GM18909 (cell line): ENCODE measurements at regions not wholly inside any gene's neighbourhood (a gene's known extent, or its start where the extent isn't known, plus 50 kb on each side); places are given as distances from the start of the nearest gene placed in this dataset.
"Not testable (repeated sequence)": the region's sequence is repeated elsewhere in the genome, so short reads cannot be mapped to it uniquely, and the experiment has no call there.

Experiments
- ATAC-seq: cut with Tn5 transposase; IDR thresholded peaks from one replicate; pipeline ENCODE4 v1.9.1; 2021; ENCODE audit warnings: mild to moderate bottlenecking; ENCODE audit not compliant: unreplicated experiment, poor library complexity

DNA sequence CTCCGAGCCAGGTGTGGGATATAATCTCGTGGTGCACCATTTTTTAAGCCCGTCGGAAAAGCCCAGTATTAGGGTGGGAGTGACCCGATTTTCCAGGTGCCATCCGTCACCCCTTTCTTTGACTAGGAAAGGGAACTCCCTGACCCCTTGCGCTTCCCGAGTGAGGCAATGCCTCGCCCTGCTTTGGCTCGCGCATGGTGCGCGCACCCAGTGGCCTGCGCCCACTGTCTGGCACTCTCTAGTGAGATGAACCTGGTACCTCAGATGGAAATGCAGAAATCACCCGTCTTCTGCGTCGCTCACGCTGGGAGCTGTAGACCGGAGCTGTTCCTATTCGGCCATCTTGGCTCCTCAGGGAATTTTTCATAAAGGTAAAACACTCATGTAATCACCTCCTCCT, 63.9 kb downstream of the RWDD3 start:
- ATAC-seq = not testable (repeated sequence)

DNA sequence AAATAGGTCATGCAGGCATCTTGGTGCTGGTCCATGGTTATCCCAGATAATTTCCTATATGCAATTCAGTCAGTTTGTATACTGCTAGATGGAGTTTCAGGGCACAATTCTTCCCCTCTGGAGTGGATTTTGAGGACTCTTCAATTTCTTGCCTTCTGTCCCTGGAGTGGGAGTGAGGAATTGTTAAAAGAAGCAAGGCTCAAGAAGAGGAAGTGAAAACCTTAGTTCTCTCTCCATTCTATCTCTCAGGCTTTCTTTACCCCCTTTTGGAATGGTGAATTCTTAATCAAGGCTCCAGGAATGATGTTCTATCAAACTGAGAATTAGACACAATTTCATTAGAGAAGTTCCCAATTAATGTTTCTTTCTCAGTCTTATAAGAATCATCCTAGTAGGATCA, 67.1 kb downstream of the RWDD3 start:
- ATAC-seq = no peak

DNA sequence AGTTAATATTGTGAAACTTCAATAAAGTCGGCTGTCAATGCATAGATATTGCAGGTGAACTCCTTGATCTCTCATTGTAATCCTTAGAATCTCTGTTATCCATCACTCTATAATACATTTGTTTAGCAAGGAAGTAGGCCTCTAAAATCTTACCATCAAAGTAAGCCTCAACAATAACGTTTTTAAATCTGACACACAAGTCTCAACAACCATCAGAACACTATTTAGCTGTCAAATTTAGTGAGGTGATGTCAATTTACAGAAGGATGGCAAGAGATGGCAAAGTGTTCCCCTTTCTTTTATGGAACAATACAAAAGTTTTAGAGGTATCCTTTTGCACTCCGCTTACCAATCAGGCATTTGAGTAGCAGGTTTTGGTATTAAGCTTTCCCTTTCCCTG, 67.6 kb downstream of the RWDD3 start:
- no peak for ATAC-seq

DNA sequence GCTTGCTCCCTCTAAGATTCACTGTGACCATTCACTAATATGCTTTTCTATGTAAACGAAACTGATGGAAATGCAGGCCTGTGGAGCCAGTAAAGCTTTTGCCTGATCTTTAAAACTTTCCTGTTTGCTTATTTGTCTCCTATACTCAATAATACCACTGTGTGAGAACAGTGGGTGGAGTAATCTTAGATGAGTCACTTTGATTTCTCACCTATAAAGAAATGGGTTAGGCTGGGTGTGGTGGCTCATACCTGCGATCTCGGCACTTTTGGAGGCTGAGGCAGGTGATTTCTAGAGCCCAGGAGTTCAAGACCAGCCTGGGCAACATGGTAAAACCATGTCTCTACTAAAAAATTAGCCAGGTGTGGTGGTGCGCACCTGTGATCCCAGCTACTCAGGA, 70.8 kb downstream of the RWDD3 start:
- ATAC-seq = no peak

DNA sequence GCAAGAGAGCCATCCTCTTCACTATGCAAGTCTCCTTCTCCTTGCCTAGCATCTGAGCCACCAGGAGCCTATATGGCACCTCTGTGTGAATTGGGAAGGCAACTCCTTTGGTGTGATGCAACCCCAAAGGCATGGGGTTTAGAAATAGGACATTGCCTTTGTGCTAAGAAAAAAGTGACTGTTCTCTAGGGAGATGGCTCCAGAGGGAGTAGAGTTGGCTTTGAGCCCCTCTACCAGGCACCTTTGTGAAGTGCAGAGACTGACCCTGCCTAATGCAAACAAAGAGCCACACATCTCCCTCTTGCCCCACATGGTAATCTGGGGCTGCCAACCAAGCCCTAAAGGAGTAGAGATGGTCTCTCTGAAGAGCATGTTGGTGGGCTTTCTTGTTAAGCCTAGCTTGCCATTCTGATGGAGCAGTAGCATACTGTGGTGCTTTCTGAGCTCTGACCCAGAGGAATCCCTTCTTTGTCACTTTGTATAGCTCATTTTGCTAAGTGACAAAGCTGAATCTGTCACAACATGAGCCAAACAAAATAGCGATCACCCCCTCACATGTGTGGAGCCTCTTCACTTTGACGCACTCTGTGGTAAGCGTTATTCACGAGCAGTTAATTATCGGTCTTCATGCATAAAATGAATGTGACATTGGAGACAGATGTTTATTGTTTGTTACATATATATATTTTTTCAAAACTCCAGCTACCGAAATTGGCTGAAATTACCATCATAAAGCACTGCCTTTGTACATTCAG, 74.4 kb downstream of the RWDD3 start:
- ATAC-seq = no peak

DNA sequence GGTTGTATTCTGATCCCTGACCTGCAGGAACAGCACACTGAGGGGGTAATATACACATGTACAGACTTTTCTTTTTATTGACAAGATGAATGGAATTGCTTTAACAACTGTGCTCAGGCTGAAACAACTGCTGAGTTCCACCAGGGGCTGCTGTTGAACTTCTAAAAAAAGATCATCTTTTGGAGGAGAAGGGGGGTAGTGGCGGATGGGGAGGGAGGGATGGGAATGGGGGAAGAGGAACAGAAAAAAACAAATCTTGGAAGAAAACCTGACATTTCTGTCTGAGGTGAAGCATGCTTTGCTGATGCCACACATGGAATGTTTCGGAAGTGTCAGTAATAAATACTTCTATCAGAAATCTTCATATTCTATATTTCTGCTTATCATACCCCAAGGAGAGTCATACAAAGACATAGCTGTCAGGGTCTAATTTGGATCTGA, 75.0 kb downstream of the RWDD3 start:
- no peak for ATAC-seq

DNA sequence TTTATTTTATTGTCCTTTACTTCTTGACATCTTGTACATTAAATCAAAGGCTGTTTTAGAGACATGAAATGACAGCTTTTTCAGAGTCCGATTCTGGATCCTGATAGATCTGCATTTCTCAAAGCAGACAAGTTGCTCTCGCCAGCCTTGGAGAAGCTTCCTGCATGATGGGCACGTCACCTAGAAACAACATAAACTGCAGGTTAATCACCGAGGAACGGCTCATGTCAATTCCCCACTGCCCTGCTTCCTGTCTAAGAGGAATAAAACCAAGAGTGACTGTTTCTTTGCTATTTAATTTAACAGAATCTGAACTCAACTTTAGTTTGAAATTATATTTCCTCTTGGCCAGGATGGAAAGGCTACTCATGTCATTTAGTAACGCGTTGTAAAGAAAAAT, 77.0 kb downstream of the RWDD3 start:
- ATAC-seq = no peak

DNA sequence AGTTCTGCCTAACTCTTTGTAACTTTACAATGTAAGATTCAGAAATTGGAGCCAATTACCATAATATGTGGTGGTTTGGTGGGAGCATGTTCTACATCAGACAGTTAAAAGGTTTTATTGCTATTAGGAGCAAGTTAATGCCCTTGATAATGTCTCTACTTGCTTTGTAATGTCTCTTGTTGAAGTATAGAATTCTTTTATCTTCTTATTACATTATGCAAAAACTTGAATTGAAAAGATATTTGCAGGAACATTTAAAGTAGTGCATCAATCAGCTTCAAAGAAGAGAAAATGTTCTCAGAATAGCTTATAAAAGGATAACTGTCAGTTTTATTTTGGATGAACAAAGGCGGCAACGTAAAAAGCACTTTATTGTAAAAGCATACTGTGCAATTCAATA, 77.8 kb downstream of the RWDD3 start:
- ATAC-seq = no peak

DNA sequence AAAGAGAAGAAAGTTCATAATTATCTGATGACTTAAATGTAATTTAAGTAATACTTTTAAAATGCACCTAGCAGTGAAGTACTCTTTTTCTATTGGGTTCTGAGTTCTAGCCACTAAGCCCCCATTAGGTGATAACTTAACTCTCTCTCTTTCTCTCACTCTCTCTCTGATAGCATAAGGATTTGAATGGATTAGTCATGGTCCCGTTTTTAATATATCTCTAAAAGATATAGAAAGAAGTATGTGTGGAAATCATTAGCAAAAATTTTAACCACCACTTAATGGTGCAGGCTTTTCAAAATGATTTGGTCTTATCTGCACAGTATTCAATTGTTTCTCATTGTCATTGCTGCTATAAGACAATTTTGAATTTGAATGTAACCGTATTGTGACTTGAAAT, 78.2 kb downstream of the RWDD3 start:
- no peak for ATAC-seq

DNA sequence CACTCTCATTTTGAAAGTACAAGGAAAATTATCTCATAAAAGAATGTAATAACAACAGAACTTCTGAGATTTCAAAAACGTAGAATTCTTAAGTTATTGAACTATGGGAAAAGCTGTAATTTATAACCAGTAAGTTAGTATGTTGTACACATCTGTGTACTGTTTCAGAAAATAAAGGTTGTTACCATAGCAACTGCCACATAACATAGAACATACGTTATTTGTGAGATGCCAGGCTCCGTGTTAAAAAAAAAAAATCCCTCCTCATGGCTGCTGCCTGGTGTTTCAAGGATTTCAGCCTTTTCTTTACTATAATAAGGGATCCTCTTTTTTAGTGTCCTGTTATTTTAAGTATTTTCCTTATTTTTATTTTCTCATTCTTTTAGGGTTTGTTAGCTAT, 79.5 kb downstream of the RWDD3 start:
- ATAC-seq = no peak

DNA sequence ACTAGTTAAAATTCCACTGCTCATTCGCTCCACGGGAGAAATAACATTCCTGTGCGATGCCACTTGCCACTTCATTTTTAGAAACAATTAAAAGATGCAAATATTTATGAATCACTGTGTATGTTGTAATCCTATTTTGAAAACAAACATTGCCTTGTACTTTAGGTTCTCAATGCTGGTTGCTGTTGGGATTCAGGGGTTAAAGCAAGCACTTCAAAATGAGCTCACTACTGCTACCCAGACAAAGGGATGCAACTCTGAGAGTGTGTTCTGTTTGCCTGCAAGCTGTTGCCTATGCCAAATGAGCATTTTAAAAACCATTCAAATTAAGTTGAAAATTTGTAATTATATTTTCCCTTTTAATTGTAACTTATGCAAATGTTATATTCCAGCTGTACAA, 87.5 kb downstream of the RWDD3 start:
- no peak for ATAC-seq

DNA sequence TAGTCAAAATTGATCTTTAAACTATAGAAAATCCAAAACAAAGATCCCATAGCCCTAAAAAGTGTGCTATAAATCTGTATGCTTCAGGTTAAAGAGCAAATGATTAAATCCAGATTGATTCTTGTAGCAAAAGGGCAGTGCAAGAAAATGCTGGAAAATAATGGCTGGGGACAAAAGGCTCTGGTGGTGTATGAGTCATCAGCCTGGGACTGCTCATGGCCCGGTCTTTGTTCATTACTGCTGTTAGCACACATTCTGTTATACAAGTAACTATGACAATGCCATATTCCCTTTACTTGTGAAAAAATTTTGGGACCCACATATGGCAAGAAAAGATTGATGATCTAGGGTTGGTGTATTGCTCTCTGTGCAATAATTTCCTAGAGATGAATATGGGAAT, 89.1 kb downstream of the RWDD3 start:
- no peak for ATAC-seq

DNA sequence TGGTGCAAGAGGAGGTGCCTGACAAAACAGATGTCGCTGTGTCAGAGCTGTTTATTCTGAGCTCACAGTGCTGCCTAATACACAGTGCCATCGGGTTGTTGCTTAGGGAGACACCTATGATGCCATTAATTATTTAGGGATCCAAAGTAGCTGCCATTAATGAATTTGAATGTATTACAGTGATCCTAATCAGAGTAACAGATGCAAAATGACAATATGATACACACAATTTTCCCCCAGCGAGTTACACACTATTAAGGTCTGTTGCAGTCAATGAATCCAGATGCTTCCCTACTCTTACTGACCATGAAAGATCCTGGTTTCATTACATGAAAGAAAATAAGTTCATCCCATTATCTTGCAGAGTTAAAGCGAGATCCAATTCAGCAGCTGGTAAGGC, 91.3 kb downstream of the RWDD3 start:
- ATAC-seq = no peak

DNA sequence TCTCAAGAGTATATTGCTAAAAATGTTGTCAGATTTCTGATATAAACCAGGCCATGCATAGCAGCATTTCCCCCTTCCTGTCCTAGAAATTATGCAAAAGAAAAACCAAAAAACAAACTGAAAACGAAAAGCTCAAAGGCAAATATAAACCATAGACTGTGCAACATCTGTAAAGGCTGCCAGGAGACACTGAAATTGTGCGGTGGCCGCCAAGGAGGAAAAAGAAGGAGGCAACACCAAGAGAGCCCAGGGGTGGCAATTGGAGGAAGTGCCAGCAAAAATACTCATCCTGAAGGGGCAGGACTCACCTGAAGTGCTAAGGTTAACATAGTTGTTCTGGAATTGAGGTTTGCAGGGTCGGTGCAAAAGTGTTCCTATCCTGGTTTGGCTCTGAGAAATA, 92.0 kb downstream of the RWDD3 start:
- ATAC-seq = no peak

DNA sequence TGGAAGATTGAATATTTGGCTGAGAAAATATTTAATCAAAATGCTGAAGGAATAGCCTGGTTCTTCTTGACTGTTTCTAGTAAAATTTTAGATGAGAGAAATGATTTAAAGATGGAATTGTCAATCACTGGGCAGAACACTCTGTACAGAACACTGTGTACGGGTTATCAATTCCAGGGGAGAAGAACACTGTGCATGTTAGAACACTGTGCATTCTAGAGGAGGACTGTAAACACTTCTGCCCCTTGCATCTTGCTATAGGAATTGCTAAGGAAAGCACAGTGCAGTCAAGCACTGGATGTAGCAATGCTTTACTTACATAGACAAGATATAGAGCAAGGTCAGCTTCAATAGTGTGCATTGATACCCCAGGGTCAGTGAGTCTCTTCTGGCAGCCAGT, 98.7 kb downstream of the RWDD3 start:
- ATAC-seq = no peak

DNA sequence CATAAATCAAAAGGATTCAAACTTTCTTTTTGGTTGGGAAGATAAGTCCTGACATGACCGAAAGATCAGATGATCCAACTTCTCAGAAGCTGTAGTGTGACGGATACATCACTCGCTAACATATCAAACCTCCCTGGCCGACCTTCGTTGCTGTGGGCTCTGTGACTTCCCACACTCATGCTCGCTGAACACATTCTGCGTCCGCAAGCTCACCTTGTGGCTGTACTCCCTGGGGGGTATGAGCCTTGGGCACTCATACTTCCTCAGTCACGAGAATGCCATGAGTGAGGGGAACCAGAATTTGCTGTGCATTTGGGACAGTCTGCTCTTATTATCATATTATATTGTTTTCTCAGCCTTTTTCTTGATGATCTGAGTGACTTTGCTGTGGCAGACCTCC, 105.4 kb downstream of the RWDD3 start:
- no peak for ATAC-seq

DNA sequence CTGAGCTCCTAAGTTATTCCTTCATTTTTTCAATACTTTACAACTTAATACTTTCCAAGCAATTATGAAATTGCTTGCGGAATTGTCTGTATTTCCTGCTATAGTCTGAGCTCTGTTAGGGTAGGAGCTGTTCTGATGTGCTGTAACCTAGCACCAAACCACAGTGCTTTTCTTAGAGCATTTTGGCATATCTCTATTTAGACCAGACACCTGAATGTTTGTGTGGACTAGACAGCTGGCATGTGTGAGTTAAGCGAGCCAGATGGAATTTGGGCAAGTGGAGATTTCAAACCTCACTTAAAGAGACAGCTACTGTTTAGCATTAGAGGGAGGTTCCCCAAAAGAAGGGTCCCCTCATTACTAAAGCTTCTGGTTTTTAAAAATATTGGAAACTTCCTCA, 106.1 kb downstream of the RWDD3 start:
- no peak for ATAC-seq

DNA sequence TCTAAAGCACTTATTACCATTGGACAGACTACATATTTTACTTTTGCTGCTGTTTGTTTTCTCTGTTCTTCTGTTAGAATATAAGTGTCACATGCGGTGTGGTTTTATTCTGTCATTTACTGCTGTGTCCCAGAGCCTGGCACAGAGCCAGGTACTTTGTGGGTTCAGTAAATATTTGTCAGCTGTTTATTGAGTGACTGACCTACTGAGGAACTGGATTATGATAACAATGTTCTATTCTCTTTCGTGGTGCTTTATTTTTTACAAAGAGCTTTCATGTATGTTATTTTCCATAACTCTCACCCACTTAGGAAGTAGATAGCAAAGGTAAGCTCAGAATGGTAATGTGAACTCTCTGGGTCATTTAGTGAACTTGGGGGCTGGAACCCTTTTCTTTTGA, 118.8 kb downstream of the RWDD3 start:
- no peak for ATAC-seq

DNA sequence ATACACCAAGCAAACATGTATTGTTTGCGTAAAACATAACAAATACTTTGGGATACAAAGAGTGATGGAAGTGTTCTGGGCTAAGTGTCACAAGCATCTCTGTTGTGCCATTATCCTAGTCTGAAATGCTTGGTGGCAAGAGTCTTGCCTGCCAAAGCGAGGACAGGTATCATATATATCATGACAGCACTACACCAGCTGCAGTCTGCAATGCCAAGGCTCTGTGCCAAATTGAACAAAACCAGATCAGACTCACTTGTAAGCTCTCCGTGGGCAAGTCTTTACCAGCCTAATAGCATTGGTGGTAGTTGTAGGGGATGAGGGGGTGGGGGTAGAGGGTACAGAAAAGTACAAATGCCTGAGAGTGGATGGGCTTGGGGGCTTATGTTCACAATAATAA, 119.2 kb downstream of the RWDD3 start:
- ATAC-seq = no peak

DNA sequence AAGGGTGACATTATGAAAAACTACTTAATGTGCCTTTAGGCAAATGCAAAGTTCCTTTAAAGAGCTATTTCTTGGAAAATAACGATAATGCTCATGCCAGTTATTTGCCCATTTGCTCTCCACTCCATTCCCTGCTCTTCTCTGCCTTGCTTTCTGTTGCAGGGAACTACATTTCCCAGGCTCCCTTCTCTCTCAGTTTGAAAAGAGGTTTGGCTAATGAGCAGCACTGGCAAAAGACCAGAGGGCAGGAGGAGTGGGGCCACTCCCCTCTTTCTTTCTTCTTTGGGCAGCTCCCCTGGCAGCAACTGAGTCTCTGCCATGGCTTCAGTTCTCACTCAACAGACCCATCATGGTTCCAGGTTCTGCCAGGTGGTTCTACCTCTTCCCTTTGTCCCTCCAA, 130.5 kb downstream of the RWDD3 start:
- ATAC-seq = no peak

DNA sequence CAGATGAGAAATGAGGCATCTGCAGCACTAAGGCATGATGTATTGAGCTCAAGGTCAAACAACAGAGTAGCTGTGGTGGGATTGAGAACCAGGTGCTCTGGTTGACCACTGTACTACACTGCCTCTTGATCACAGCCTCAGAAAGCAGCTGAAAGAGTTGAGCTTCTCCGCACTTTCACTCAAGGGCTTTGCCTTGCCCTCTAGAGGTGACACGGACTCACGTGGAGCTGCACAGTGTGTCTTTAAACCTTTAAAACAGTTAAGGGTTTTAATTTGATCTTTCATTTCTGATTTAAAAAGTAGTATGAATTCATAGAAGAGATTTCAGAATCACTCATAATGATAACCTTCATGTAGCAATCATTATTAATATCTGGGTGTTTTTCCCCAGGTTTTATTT, 132.5 kb downstream of the RWDD3 start:
- ATAC-seq = no peak

DNA sequence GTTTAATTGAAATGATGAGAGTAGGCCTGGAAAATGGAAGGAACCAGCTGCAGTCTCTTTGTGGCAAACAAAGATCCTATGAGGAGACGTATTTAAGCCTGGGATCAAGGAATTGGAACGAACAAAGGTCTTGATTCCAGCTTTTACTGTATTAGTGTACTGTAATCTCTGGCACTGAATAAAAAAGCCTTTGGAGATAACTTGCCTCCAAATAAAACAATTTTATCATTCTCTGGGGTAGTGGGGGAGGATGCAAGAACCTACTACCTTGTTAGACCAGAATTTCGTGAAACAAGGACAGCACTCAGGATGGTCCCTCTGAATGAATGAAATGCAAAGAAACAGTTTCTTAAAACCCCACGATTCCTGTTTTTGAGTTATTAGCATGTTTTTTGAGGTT, 134.2 kb downstream of the RWDD3 start:
- no peak for ATAC-seq
